Lung (tissue), 11 donors: ENCODE measurements at regions not wholly inside any gene's neighbourhood (a gene's known extent, or its start where the extent isn't known, plus 50 kb on each side); places are given as distances from the start of the nearest gene placed in this dataset.

Experiments used
- ATAC-seq: fragments of 200-7000 bp; cut with Tn5 transposase; one replicate; pipeline ENCODE4 v1.9.1; 2020; ENCODE audit warnings: moderate number of reproducible peaks; ENCODE audit not compliant: insufficient read depth, low FRiP score
- DNase-seq, 3 donors: peaks; one replicate each; pipeline ENCODE4 v3.0.0-alpha.2; 2013 to 2017
- H3K27ac ChIP-seq, 2 donors: one replicate each; pipeline ENCODE4 v1.5.1; 2013; ENCODE audit warnings: mild to moderate bottlenecking in 2 of 2, moderate library complexity in 2 of 2, control low read depth in 1 of 2, inconsistent platforms in 1 of 2, low read depth in 1 of 2, low read length in 1 of 2
- H3K27me3 ChIP-seq, 3 donors: one replicate each; pipeline ENCODE4 v1.5.1; 2013; ENCODE audit warnings: low read length in 2 of 3; ENCODE audit not compliant: control insufficient read depth in 3 of 3, insufficient read depth in 3 of 3
- H3K36me3 ChIP-seq, 4 donors: one replicate each; pipeline ENCODE4 v1.5.1; 2013; ENCODE audit warnings: low read length in 4 of 4, mild to moderate bottlenecking in 1 of 4, moderate library complexity in 1 of 4; ENCODE audit not compliant: control insufficient read depth in 4 of 4, insufficient read depth in 4 of 4
- H3K4me1 ChIP-seq, 5 donors: one replicate each; pipeline ENCODE4 v1.5.1; 2013; ENCODE audit warnings: low read length in 5 of 5, mild to moderate bottlenecking in 2 of 5, moderate library complexity in 1 of 5; ENCODE audit not compliant: control insufficient read depth in 5 of 5, insufficient read depth in 5 of 5
- H3K4me3 ChIP-seq: one replicate; pipeline ENCODE4 v1.5.1; 2013; ENCODE audit warnings: mild to moderate bottlenecking, control low read depth, moderate library complexity
- H3K9ac ChIP-seq, 2 donors: one replicate each; pipeline ENCODE4 v1.5.1; 2013; ENCODE audit warnings: low read length in 2 of 2, control low read depth in 1 of 2; ENCODE audit not compliant: insufficient read depth in 1 of 2
- H3K9me3 ChIP-seq, 4 donors: one replicate each; pipeline ENCODE4 v1.5.1; 2013; ENCODE audit warnings: low read length in 3 of 4, mild to moderate bottlenecking in 1 of 4, moderate library complexity in 1 of 4; ENCODE audit not compliant: control insufficient read depth in 4 of 4, insufficient read depth in 3 of 4
- WGBS, 2 donors: extraction: QIAGEN DNeasy Blood & Tissue Kit; methylation state at CpG; one replicate each; pipeline ENCODE4 v1.1.7; 2013; 5-methylcytosine and 5-hydroxymethylcytosine counted together
- TF ChIP-seq, protein P1 (sequence below): IDR thresholded peaks from 2 replicates; pipeline ENCODE4 v1.5.1; 2012; ENCODE audit warnings: mild to moderate bottlenecking; ENCODE audit errors: control extremely low read depth, extremely low read depth
- donor health status: control.
- donor health status: control.
- donor health status: Bipolar disorder and iron deficiency.
- donor health status: healthy.
- donor health status: DM: yes; HTN: yes; CAD: no.

DNA sequence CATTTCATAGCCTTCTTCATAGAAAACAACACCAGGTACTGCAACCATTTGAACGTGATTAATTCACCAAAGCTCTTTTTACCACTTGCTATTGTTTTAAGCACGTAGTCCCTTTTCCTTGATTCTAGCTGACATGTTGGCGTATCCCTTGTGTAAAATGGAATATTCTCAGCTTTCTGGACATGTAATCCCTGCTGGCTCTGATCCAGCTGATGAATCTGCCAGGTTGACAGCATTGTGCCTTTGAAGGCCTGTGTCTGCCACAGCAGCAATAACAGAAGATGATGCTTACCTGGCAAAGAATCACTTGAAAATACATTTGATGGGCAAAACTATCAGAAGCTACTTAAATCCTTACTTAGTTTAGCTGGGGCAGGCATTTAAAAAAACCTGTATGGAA lies 81.0 kb upstream of the CCDC150 start:
- no peaks in the 10 kb centered on the region for H3K27me3 ChIP-seq
- 89 to 91% methylated on average over 3 of the region's 3 CpGs for WGBS, 2 donors

DNA sequence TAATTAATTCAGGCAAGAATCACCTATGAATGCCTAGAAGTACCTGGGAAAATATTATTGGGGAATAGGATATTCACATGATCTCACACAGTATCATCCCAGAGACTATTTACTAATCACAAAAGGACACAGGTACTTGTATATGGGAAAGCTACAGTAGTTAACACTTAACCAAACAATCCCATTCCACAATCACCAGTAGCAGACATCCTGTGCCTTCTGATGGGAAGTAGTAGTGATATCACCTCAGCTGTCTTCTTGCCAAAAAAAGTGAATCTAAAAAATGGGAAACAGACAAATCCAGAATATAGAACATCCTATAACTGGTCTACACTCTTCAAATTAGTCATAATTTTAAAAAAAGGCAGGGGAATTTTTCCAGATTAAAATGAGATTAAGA lies 75.6 kb upstream of the CCDC150 start:
- Histone ChIP-seq H3K27me3 (peaks cover 0 to 2% (median 2%) of the 10 kb centered on the region in 3 donors), H3K4me1 (peaks cover 0 to 12% (median 3%) of the 10 kb centered on the region in 5 donors), H3K9ac (no peak overlapping the region), H3K27ac (no peak overlapping the region), H3K4me3 (no peak overlapping the region), H3K36me3 (no peaks in the 10 kb centered on the region), H3K9me3 (no peaks in the 10 kb centered on the region)
- ATAC-seq (no peak), DNase-seq (peak in 2 of 3 donors; percentile 16 to 22)
- TF ChIP-seq, protein P1, sequence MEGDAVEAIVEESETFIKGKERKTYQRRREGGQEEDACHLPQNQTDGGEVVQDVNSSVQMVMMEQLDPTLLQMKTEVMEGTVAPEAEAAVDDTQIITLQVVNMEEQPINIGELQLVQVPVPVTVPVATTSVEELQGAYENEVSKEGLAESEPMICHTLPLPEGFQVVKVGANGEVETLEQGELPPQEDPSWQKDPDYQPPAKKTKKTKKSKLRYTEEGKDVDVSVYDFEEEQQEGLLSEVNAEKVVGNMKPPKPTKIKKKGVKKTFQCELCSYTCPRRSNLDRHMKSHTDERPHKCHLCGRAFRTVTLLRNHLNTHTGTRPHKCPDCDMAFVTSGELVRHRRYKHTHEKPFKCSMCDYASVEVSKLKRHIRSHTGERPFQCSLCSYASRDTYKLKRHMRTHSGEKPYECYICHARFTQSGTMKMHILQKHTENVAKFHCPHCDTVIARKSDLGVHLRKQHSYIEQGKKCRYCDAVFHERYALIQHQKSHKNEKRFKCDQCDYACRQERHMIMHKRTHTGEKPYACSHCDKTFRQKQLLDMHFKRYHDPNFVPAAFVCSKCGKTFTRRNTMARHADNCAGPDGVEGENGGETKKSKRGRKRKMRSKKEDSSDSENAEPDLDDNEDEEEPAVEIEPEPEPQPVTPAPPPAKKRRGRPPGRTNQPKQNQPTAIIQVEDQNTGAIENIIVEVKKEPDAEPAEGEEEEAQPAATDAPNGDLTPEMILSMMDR, result no peak

More for the DNA sequence above, 81.0 kb upstream of the CCDC150 start:
- Histone ChIP-seq H3K9me3 (no peaks in the 10 kb centered on the region), H3K4me1 (peaks cover 0 to 1% (median 0%) of the 10 kb centered on the region in 5 donors), H3K27ac (no peak overlapping the region), H3K36me3 (no peaks in the 10 kb centered on the region), H3K9ac (no peak overlapping the region), H3K4me3 (no peak overlapping the region)
- DNase-seq, result no peak
- ATAC-seq, result no peak
- TF ChIP-seq, protein P1, result no peak

DNA sequence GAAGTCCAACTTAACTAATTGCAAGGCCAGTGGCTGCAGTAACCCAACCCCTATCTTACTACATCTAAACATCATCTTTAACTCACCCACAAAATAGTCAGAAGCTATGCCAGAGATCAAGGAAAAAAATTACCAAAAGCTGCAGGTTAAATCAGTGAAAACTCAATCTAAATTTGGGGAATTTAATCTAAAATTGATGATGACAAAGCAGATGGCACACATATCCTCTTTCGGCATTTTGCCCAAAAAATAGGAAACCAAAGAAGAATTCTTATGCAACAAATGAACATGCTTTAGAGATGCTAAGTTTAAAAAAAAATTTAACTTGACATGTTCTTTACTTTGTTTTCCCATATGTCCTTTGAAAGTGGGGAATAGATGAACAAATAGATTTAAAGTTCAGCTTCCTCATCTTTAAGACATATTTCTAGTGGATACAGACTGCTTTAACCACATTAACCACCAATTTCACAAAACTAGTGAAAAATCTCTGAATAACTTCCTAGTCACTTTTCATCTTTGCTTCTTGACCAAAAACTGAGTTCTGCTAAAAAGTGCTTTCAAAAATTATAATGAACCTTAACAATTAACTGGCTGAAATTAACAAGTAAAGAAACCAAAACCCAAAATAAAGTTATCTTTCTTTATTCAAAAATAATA lies 74.3 kb upstream of the CCDC150 start:
- DNase-seq (no peak), ATAC-seq (no peak)
- Histone ChIP-seq H3K27me3 (peaks cover 0 to 5% (median 2%) of the 10 kb centered on the region in 3 donors), H3K4me1 (peaks cover 0 to 12% (median 3%) of the 10 kb centered on the region in 5 donors), H3K4me3 (no peak overlapping the region), H3K9me3 (no peaks in the 10 kb centered on the region), H3K27ac (no peak overlapping the region), H3K9ac (no peak overlapping the region), H3K36me3 (no peaks in the 10 kb centered on the region)
- 33 to 65% methylated on average over 1 of the region's 1 CpG for WGBS, 2 donors
- TF ChIP-seq, protein P1, result no peak

DNA sequence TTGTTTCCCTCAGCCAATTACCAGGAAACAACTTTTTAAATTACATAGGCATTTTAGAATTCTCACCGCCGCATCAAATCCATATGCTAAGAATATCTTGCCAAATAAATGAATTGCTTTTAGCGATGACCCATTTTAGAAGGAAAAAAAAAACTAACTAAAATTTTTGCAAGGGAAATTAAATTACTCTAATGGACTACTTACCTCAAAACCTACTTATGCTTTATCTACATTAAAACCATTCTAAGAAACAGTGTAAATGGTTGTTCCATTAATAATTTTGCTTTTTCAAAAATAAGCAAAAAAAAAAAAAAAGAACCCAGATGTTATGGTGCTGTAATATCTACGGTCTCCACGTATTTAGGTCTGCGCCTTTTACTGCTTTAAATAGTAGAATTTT lies 73.5 kb upstream of the CCDC150 start:
- ATAC-seq (no peak), DNase-seq (no peak)
- TF ChIP-seq, protein P1, result no peak
- Histone ChIP-seq H3K4me1 (peaks cover 0 to 12% (median 3%) of the 10 kb centered on the region in 5 donors), H3K27me3 (peaks cover 0 to 5% (median 2%) of the 10 kb centered on the region in 3 donors), H3K36me3 (no peaks in the 10 kb centered on the region), H3K27ac (no peak overlapping the region), H3K9ac (no peak overlapping the region), H3K4me3 (no peak overlapping the region), H3K9me3 (no peaks in the 10 kb centered on the region)
- 94 to 95% methylated on average over 6 of the region's 6 CpGs for WGBS, 2 donors
